ENCODE measurements at regions not wholly inside any gene's neighbourhood (a gene's known extent, or its start where the extent isn't known, plus 50 kb on each side); places are given as distances from the start of the nearest gene placed in this dataset.

DNA sequence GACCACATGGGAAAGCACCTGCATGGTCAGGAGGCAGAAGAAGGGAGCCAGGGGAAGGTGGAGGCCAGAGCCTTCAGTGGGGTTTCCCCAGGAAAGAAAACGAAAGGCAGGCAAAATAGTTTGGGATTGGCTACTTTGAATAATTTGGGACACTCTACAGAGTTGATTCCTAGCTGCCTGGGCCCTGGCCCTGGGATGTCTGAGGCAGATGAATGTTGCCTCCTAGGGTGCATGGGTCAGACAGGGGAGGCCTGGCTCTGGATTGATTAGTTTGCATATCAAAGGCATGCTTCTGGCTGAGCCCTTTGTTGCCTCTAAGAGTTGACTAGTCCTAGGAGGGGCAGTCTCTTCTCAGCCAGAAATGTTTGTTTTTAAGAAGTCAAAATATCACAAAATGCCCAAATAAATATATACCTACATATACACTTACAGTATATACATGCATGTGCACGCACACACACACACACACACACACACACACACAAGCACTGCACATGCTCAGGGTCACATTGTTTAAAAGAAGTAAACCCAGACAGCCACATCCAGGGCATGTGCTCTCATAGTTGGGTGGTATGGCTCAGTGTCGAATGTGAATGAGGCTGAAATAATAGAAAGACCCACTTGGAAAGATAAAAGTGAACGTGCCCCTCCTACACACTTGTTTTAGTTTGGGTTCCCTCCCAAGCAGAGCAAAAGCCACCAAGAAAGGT, 184.2 kb downstream of the GPAM start:
- no peak for DNase-seq

DNA sequence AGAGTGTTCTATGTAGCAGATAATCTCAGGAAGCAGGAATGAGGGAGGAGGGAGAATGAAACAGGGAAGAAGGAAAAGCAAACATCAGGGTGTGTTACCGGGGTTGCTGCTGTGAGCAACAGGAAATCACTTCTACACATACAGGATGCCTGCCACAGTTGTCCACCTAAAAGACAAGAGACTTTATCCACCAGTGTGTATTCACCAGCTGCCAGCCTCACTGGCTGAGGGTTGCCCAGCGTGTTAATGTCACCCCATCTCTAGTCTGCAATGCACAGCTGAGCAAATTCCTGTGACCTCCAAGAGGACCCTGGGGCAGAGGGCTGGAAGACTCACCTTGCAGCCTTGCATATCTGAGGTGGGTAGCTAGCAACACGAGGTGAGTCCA, 183.7 kb downstream of the GPAM start:
- no peak for DNase-seq

DNA sequence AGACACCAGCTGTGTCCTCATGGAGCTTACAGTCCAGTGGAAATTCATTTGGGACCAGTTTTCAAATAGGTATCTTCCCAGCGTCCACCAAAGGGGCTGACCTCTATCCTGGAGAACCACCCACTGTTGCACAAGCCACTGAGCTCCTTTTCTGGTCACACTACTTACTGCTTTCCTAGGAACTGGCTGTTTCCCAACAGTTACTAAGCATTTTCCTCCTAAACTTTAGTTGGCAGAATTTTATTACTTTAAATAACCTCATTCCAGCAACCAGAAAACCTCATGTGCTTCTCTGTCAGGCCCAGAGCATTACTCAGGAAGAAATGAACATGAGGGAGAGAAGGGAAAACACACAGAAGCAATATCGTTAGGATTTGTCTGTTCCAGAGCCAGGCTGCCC, 183.1 kb downstream of the GPAM start:
- no peak for DNase-seq

DNA sequence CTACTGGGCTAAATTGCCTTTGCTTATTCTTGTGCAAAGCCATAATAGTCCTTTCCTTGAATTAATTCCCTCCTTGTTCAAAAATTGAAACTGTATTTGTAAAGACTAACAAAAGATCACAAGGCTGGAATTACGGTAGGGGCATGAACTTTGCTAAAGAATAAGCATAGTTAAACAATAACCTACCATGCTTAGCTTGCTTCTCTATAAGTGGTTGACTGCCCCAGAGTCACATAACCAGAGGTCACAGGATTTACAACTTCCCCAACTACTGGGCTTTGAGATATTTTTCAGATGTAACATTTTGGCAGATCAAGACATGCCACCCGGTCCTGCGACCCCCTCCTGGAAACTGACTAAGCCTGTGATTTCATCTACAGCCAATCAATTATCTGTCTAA, 181.4 kb downstream of the GPAM start:
- DNase-seq: no peak

DNA sequence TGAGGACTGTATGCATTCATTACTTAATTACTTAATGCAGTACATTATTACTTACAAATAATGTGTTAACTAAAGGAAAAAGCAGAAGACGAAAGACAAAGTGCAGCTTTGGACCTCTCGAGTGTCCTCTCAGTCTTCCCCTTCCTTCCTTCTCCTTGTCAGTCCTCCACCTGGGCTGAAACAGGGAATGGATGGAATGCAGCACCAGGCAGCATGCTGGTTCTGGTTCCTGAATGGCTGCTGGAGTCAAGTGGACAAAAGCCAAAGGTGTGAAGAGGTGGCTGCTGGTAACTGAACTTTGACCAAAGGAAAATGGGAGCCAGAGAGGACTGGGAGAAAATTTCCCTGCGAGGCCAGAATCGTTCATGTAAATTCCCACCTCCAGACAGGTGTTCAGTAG, 179.5 kb downstream of the GPAM start:
- no peak for DNase-seq

GRCh38 chr10:112005044-112005443, 178.5 kb downstream of the GPAM start:
- DNase-seq: no peak

- no peak for DNase-seq
These were observed 177.2 kb downstream of the GPAM start for GRCh38 chr10:112006407-112006806.

DNA sequence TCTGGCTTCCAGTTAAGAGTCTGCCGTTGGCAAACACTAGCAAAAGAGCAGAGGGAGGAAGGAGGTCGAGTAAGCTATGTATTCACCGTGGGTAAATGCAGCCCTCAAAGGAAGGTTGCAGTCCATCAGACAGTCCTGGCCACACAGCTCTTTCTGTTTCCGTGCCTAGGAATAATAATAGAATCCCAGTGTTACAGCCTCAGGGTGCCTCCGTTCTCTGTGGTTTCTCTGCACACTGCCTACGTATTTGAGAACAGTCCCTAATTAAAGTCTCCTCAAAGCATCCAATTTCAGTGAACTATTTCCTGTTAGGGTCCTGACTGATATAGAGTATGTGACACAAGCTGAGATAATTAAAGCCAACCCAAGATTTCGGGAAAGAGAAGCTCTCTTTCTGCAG, 176.7 kb downstream of the GPAM start:
- no peak for DNase-seq

- no peak for DNase-seq
These were observed 161.4 kb downstream of the GPAM start for GRCh38 chr10:112022196-112022595.

GRCh38 chr10:112024079-112024478, 159.5 kb downstream of the GPAM start:
- no peak for DNase-seq

DNA sequence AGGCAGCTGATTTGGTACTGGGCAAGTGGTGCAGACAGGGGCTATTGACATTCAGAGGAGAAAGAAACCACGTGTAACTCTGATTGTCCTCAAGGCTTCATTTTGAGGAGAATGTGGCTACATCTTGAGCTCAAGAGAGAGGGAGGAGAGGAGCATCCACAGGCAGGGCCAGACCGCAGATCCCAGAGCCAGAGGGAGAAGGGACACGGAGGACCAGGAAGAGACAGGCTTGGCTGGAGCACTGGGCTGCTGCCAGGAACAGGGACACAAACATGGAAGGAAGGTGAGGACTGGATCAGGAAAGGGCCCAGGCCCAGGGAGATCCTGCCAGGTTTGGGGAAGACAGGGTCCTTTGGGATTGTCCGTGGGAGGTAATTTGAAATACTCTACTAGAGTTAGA, 158.3 kb downstream of the GPAM start:
- no peak for DNase-seq

- no peak for DNase-seq
These were observed 157.1 kb downstream of the GPAM start for GRCh38 chr10:112026438-112026837.

DNA sequence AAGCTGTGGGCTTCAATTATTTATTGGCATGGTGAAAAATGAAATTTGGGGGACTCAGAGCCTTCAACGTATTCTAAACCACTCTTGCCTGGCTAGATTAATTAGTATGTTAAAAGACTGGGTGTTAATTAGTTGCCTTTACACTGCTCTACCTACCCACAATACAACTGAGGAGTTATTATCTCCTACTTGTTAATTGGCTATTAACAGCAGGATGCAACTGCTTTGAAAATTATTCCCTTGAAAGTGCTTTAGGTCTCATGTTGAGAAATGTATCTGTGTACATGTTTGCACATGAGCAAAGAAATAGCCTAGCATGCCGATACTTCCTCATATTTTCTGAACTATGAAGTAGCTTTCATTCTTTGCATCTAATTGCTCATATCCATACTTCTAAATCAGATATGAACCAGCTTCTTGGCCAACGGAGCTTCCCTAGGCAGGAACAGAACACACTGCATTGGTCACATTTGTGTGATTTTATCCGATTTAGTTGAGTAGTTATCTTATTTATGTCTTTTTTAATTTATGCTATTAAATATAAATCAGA, 155.8 kb downstream of the GPAM start:
- no peak for DNase-seq

GRCh38 chr10:112030431-112030830, 153.1 kb downstream of the GPAM start:
- no peak for DNase-seq

GRCh38 chr10:112039823-112040222, 143.7 kb downstream of the GPAM start:
- DNase-seq: no peak

GRCh38 chr10:112040696-112041095, 142.9 kb downstream of the GPAM start:
- DNase-seq: no peak

DNA sequence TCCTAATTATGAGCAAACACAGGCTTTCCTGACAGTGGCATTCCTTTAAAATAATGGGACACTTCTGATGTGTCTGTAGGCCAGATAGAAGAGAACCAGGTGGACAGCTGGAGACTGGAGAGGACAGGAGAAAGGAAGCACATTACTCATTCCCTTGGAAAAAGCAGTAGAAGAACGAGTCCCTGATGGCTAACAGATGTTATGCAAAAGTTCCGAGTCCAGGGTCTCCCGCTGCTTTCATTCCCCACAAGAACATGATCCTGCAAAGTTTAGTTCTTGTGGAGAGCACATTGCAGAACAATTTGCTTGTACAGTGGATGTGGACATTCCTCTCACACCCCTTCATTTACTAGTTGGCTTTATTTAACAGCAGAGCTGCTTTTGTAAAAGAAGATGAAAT, 137.6 kb downstream of the GPAM start:
- DNase-seq: no peak

GRCh38 chr10:112047674-112048073, 135.9 kb downstream of the GPAM start:
- DNase-seq: no peak

- no peak for DNase-seq
These were observed 131.4 kb downstream of the GPAM start for GRCh38 chr10:112052166-112052565.

DNA sequence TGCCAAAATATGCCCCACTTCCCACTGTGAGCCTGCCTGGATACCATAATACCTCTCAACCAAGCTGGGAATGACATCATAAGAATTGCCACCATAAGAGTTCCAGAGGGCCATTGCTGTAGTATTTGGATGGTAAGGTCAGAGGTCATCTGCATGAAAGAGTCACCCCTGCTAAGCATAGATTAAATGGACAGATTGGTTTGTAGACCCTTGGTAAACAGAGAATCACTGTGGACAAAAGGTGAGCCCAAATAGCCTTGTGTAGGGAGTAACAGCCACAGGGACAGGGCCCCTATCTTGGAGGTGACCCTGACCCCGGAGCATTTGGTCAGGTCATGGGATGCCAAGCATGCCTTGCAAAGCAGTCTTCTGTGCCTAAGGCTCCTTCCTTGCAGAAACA, 129.7 kb downstream of the GPAM start:
- DNase-seq: no peak

DNA sequence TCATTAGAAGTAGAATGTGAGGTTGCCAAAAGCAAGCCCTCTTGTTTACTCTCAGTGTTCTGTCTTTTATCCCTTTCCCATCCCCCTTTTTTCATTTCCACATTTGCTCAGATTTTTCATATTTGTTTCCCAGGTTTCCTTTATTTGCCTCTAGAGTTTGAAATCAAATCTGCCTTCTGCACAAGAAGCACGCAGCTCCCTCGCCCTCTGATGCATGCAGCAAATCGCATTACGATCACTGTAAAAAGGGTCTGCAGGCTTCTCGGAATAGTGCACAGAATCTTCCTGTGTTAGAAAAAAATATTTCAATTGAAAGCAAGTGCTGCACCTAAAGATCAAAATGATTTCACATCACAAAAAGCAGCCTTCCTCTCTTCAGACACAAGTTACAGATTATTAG, 129.0 kb downstream of the GPAM start:
- DNase-seq: no peak

GRCh38 chr10:112057072-112057471, 126.5 kb downstream of the GPAM start:
- DNase-seq: no peak

GRCh38 chr10:112059220-112059619, 124.3 kb downstream of the GPAM start:
- DNase-seq: no peak

DNA sequence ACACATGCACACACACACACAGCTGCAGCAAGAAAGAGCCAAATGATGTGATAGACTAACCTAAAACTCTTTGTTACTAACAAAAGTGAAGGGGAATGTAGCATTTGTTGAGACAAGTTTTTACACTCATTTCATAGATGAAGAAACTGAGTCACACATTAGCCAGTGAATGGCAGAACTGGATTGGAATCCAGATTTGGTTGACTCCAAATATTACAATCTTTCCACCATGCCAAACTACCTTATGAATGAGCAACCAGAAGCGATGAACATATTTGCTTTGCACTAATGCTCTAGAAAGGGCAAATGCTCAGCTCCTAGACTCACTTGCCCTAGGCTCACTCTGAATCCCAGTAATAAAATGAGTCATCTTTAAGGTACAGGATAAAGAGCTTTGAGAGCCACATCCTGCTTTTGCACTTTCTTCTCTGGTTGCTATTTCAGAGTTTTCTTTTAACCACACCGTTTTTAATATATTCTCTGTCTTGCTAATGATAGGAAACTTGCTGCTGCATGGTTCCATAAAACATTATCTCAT, 111.9 kb downstream of the GPAM start:
- no peak for DNase-seq

DNA sequence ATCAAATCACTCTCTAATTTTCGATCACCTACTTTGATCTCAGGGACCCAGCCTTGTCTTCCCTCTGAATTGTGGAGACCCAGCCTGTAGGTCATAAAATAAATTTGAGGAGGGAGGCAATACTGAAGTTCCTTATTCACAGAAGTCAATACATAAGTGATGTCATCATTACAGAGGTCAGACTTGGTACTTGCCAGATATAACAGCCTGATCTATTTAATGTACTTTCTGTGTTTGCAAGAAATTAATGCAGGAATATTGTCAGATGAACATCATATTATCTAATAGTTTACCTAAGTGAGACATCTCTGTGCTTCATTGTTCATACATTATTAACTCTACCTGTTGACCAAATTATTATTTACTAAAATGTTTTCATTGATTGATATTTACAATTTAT, 105.6 kb downstream of the GPAM start:
- no peak for DNase-seq
